Peyer's patch (tissue), 4 donors: ENCODE measurements at regions not wholly inside any gene's neighbourhood (a gene's known extent, or its start where the extent isn't known, plus 50 kb on each side); places are given as distances from the start of the nearest gene placed in this dataset.

Experiments
- DNase-seq, 3 donors: peaks; one replicate each; pipeline ENCODE4 v3.0.0-alpha.2; 2017 to 2019
- H3K27ac ChIP-seq, 4 donors: fragments of 200-600 bp; sonication (generic); one replicate each; pipeline ENCODE4 v1.5.1; 2016 to 2019
- H3K27me3 ChIP-seq, 2 donors: fragments of 200-600 bp; sonication (generic); one replicate each; pipeline ENCODE4 v1.5.1; 2019
- H3K36me3 ChIP-seq, 3 donors: fragments of 200-600 bp; sonication (generic); one replicate each; pipeline ENCODE4 v1.5.1; 2016 to 2019
- H3K4me1 ChIP-seq, 4 donors: fragments of 200-600 bp; sonication (generic); one replicate each; pipeline ENCODE4 v1.5.1; 2016 to 2019
- H3K4me3 ChIP-seq, 4 donors: fragments of 200-600 bp; sonication (generic); 1 replicate in 3 of 4; 2 replicates in 1 of 4; pipeline ENCODE4 v1.5.1; 2016 to 2019; ENCODE audit warnings: mild to moderate bottlenecking in 1 of 4
- H3K9me3 ChIP-seq, 4 donors: fragments of 200-600 bp; sonication (generic); one replicate each; pipeline ENCODE4 v1.5.1; 2016 to 2019; ENCODE audit warnings: mild to moderate bottlenecking in 1 of 4
- CTCF ChIP-seq, 6 experiments: fragments of 450-650 bp in 4 of 6; fragments of 200-600 bp in 2 of 6; sonication (generic) in 1 of 6; IDR thresholded peaks; one replicate each; pipeline ENCODE4 v1.5.1; 2017 to 2019; ENCODE audit warnings: antibody characterized with exemption in 6 of 6, mild to moderate bottlenecking in 3 of 6, moderate library complexity in 1 of 6
- POLR2A ChIP-seq, 2 donors: fragments of 450-650 bp; IDR thresholded peaks; one replicate each; pipeline ENCODE4 v1.5.1; 2017; ENCODE audit warnings: antibody characterized with exemption in 2 of 2, mild to moderate bottlenecking in 2 of 2, moderate library complexity in 2 of 2

GRCh38 chr9:87122947-87123685, 175.8 kb upstream of the GAS1 start:
- no peak for DNase-seq
- H3K27ac ChIP-seq, result peak overlapping the region in 1 of 4 donors; percentile 31
- TF ChIP-seq CTCF (IDR thresholded peaks at IDR 0.05) (no peak), POLR2A (IDR thresholded peaks at IDR 0.05) (no peak)

GRCh38 chr9:87123830-87124229, 176.5 kb upstream of the GAS1 start:
- no peak overlapping the region for H3K4me3 ChIP-seq
- no peak for TF ChIP-seq CTCF (IDR thresholded peaks at IDR 0.05)
- no peak for TF ChIP-seq POLR2A (IDR thresholded peaks at IDR 0.05)
- H3K27ac ChIP-seq, result no peak overlapping the region
- DNase-seq, result no peak
- no peaks in the 10 kb centered on the region for H3K36me3 ChIP-seq
- H3K9me3 ChIP-seq, result no peaks in the 10 kb centered on the region
- H3K27me3 ChIP-seq, result no peaks in the 10 kb centered on the region
- no peaks in the 10 kb centered on the region for H3K4me1 ChIP-seq

More at GRCh38 chr9:87122947-87123685, 175.8 kb upstream of the GAS1 start:
- Histone ChIP-seq H3K4me3 (no peak overlapping the region), H3K36me3 (no peaks in the 10 kb centered on the region), H3K9me3 (no peaks in the 10 kb centered on the region), H3K27me3 (no peaks in the 10 kb centered on the region), H3K4me1 (no peaks in the 10 kb centered on the region)

GRCh38 chr9:87125819-87126218, 178.5 kb upstream of the GAS1 start:
- TF ChIP-seq POLR2A (IDR thresholded peaks at IDR 0.05) (no peak), CTCF (IDR thresholded peaks at IDR 0.05) (no peak)
- Histone ChIP-seq H3K27me3 (no peaks in the 10 kb centered on the region), H3K36me3 (no peaks in the 10 kb centered on the region), H3K9me3 (no peaks in the 10 kb centered on the region), H3K4me1 (no peaks in the 10 kb centered on the region), H3K27ac (no peak overlapping the region), H3K4me3 (no peak overlapping the region)
- DNase-seq, result no peak

- no peaks in the 10 kb centered on the region for H3K36me3 ChIP-seq
- no peaks in the 10 kb centered on the region for H3K9me3 ChIP-seq
- DNase-seq, result no peak
- H3K27ac ChIP-seq, result no peak overlapping the region
- H3K4me1 ChIP-seq, result no peaks in the 10 kb centered on the region
- no peak overlapping the region for H3K4me3 ChIP-seq
- TF ChIP-seq CTCF (IDR thresholded peaks at IDR 0.05) (no peak), POLR2A (IDR thresholded peaks at IDR 0.05) (no peak)
- H3K27me3 ChIP-seq, result no peaks in the 10 kb centered on the region
These were observed 180.2 kb upstream of the GAS1 start for GRCh38 chr9:87127543-87127942.

GRCh38 chr9:87127978-87128614, 180.8 kb upstream of the GAS1 start:
- TF ChIP-seq CTCF (IDR thresholded peaks at IDR 0.05), result no peak
- no peak for TF ChIP-seq POLR2A (IDR thresholded peaks at IDR 0.05)
- Histone ChIP-seq H3K27me3 (no peaks in the 10 kb centered on the region), H3K4me1 (no peaks in the 10 kb centered on the region), H3K36me3 (no peaks in the 10 kb centered on the region), H3K9me3 (no peaks in the 10 kb centered on the region), H3K4me3 (no peak overlapping the region), H3K27ac (no peak overlapping the region)
- no peak for DNase-seq
